ENCODE measurements at regions not wholly inside any gene's neighbourhood (a gene's known extent, or its start where the extent isn't known, plus 50 kb on each side); places are given as distances from the start of the nearest gene placed in this dataset.

DNA sequence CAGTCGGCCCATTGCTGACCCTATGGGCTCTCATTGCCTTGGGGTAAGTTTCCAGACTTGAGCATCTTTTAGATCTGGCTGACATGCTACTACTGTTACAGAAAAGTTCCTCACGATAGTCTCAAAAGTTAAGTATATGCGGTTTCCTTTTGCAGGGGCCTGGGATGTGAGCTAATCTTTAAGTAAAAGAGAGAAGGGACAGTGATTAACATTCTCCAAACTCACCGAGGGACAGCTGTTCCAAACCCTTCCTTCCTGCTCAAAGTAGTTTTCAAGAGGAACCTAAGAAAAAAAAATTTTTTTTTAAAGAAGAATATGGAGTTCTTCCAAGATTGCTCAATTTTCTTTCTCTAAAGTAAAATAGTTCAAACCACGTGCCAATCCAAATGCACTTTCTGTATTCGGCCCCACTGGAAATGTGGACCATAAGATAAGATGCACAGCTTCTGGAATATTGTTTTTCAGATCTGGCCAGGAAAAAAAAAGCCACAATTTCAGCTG lies 168.0 kb upstream of the SPRY4 start (continued):
- TF ChIP-seq, protein P1, sequence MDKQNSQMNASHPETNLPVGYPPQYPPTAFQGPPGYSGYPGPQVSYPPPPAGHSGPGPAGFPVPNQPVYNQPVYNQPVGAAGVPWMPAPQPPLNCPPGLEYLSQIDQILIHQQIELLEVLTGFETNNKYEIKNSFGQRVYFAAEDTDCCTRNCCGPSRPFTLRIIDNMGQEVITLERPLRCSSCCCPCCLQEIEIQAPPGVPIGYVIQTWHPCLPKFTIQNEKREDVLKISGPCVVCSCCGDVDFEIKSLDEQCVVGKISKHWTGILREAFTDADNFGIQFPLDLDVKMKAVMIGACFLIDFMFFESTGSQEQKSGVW (CRISPR knock-in tag; IDR thresholded peaks at IDR 0.05; ENCODE audit: borderline replicate concordance), result no peak
- TF ChIP-seq RFX1 (IDR thresholded peaks at IDR 0.05) (no peak), ZBTB3 (CRISPR knock-in tag; IDR thresholded peaks at IDR 0.05; ENCODE audit: borderline replicate concordance, low read depth) (no peak), NRL (CRISPR knock-in tag; IDR thresholded peaks at IDR 0.05; ENCODE audit: borderline replicate concordance) (no peak), ATF7 (IDR thresholded peaks at IDR 0.05) (no peak), ATF7 (CRISPR knock-in tag; IDR thresholded peaks at IDR 0.05) (no peak)

DNA sequence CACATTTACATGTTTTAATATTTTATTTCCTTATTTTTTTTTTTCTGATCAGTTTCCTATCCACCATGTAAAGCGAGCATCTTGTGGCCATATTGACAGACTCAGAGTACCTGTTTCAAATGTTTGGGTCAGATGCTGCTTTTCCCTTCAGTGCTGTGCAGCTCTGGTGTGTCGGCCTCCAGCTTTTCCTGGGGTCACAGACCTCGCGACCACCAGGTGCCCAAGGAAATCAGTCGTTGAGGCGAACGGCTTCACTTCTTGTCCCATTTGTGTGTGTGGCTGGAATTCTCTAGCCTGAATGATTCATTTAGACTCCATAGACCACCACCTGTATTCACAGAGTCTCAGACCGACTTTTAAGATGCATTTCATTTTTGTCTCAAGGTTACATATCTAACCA lies 166.9 kb upstream of the SPRY4 start:
- WGBS (ENCODE audit: low lambda C conversion rate), result 91% methylated on average over 8 of the region's 8 CpGs
- no peak overlapping the region for H3K4me3 ChIP-seq (replicated peaks in 1 of 3; ENCODE audit: insufficient read depth in 1 of 3, low read depth in 2 of 3, low read length in 3 of 3)
- ATAC-seq (no peak), DNase-seq (ENCODE audit: low spot score) (no peak), FAIRE-seq (no peak)
- H3K4me1 ChIP-seq (ENCODE audit: insufficient read depth, low read length), result peaks cover 19% of the 10 kb centered on the region
- ChIA-PET CTCF (ENCODE audit: low intra/inter-chr PET ratio, low total read pairs) (no interaction called here), POLR2A (no interaction called here)
- intact Hi-C loops (cut with micrococcal nuclease; ENCODE audit: unreplicated experiment), result loop anchor here (1.0 to 10.0 kb wide), 2 partner anchors 8 to 933 kb away; no protein-coding TSS in a partner anchor
- no peaks in the 10 kb centered on the region for H3K9me3 ChIP-seq (ENCODE audit: low read length)
- peaks cover 0 to 2% of the 10 kb centered on the region in 2 experiments; a peak in 1 of 5 replicates for H3K36me3 ChIP-seq (replicated peaks in 1 of 2; ENCODE audit: control insufficient read depth in 1 of 2, insufficient read depth in 2 of 2, low read length in 2 of 2)
- no peak overlapping the region for H3K9ac ChIP-seq (ENCODE audit: insufficient read depth, low read depth, low read length)
- H3K27me3 ChIP-seq (ENCODE audit: control insufficient read depth in 1 of 2, insufficient read depth in 2 of 2, low read length in 2 of 2), result no peaks in the 10 kb centered on the region
- in situ Hi-C loops (cut with HindIII; ENCODE audit: extremely low pct_ligation_motif_present, low pct_unique_long_range_greater_than_20kb), result no loop called here
- no TSS peak for BruUV-seq (replicated peaks)
- no peaks in the 10 kb centered on the region for H4K20me1 ChIP-seq (ENCODE audit: insufficient read depth, low read length)
- H3K4me2 ChIP-seq (ENCODE audit: low read depth, low read length), result no peak overlapping the region
- no peak overlapping the region for H3K27ac ChIP-seq (ENCODE audit: extremely low read length, insufficient read depth, low read length)
- no peaks in the 10 kb centered on the region for H3K79me2 ChIP-seq (ENCODE audit: insufficient read depth, low read length)
- H2AFZ ChIP-seq (ENCODE audit: low read length), result no peak overlapping the region
- TF ChIP-seq, protein P2, sequence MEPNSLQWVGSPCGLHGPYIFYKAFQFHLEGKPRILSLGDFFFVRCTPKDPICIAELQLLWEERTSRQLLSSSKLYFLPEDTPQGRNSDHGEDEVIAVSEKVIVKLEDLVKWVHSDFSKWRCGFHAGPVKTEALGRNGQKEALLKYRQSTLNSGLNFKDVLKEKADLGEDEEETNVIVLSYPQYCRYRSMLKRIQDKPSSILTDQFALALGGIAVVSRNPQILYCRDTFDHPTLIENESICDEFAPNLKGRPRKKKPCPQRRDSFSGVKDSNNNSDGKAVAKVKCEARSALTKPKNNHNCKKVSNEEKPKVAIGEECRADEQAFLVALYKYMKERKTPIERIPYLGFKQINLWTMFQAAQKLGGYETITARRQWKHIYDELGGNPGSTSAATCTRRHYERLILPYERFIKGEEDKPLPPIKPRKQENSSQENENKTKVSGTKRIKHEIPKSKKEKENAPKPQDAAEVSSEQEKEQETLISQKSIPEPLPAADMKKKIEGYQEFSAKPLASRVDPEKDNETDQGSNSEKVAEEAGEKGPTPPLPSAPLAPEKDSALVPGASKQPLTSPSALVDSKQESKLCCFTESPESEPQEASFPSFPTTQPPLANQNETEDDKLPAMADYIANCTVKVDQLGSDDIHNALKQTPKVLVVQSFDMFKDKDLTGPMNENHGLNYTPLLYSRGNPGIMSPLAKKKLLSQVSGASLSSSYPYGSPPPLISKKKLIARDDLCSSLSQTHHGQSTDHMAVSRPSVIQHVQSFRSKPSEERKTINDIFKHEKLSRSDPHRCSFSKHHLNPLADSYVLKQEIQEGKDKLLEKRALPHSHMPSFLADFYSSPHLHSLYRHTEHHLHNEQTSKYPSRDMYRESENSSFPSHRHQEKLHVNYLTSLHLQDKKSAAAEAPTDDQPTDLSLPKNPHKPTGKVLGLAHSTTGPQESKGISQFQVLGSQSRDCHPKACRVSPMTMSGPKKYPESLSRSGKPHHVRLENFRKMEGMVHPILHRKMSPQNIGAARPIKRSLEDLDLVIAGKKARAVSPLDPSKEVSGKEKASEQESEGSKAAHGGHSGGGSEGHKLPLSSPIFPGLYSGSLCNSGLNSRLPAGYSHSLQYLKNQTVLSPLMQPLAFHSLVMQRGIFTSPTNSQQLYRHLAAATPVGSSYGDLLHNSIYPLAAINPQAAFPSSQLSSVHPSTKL (CRISPR knock-in tag; IDR thresholded peaks at IDR 0.05), result no peak
- no peak for TF ChIP-seq HNRNPUL1 (IDR thresholded peaks at IDR 0.05; ENCODE audit: low read depth, low read length)
- TF ChIP-seq, protein P3, sequence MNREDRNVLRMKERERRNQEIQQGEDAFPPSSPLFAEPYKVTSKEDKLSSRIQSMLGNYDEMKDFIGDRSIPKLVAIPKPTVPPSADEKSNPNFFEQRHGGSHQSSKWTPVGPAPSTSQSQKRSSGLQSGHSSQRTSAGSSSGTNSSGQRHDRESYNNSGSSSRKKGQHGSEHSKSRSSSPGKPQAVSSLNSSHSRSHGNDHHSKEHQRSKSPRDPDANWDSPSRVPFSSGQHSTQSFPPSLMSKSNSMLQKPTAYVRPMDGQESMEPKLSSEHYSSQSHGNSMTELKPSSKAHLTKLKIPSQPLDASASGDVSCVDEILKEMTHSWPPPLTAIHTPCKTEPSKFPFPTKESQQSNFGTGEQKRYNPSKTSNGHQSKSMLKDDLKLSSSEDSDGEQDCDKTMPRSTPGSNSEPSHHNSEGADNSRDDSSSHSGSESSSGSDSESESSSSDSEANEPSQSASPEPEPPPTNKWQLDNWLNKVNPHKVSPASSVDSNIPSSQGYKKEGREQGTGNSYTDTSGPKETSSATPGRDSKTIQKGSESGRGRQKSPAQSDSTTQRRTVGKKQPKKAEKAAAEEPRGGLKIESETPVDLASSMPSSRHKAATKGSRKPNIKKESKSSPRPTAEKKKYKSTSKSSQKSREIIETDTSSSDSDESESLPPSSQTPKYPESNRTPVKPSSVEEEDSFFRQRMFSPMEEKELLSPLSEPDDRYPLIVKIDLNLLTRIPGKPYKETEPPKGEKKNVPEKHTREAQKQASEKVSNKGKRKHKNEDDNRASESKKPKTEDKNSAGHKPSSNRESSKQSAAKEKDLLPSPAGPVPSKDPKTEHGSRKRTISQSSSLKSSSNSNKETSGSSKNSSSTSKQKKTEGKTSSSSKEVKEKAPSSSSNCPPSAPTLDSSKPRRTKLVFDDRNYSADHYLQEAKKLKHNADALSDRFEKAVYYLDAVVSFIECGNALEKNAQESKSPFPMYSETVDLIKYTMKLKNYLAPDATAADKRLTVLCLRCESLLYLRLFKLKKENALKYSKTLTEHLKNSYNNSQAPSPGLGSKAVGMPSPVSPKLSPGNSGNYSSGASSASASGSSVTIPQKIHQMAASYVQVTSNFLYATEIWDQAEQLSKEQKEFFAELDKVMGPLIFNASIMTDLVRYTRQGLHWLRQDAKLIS (CRISPR knock-in tag; IDR thresholded peaks at IDR 0.05), result no peak
- TF ChIP-seq SRY (CRISPR knock-in tag; IDR thresholded peaks at IDR 0.05), result no peak
- TF ChIP-seq ZNF12 (CRISPR knock-in tag; IDR thresholded peaks at IDR 0.05), result no peak
